Karpas-422 (cell line): ENCODE measurements at regions not wholly inside any gene's neighbourhood (a gene's known extent, or its start where the extent isn't known, plus 50 kb on each side); places are given as distances from the start of the nearest gene placed in this dataset.

ENCODE experiments used
- DNase-seq: peaks from one replicate; pipeline ENCODE4 v3.0.0-alpha.2; 2015
- H2AFZ ChIP-seq: fragments of 200-600 bp; sonication (generic); 2 replicates; pipeline ENCODE4 v1.6.1; 2014; ENCODE audit warnings: antibody characterized with exemption, low read length, mixed read lengths
- H3K27ac ChIP-seq: fragments of 200-600 bp; sonication (generic); 2 replicates; pipeline ENCODE4 v1.5.1; 2014; ENCODE audit warnings: mild to moderate bottlenecking, low read length, moderate library complexity
- H3K27me3 ChIP-seq: fragments of 200-600 bp; sonication (generic); 2 replicates; pipeline ENCODE4 v1.6.1; 2014; ENCODE audit warnings: low read length, mixed read lengths
- H3K36me3 ChIP-seq: fragments of 200-600 bp; sonication (generic); 2 replicates; pipeline ENCODE4 v1.6.1; 2014; ENCODE audit warnings: low read length, mixed read lengths; ENCODE audit not compliant: insufficient read depth
- H3K4me1 ChIP-seq: fragments of 200-600 bp; sonication (generic); 2 replicates; pipeline ENCODE4 v1.6.1; 2014; ENCODE audit warnings: mild to moderate bottlenecking, low read length, mixed read lengths
- H3K4me2 ChIP-seq: fragments of 200-600 bp; sonication (generic); 2 replicates; pipeline ENCODE4 v1.6.1; 2014; ENCODE audit warnings: low read length, low read depth, mild to moderate bottlenecking; ENCODE audit not compliant: poor library complexity, severe bottlenecking
- H3K4me3 ChIP-seq: fragments of 200-600 bp; sonication (generic); 2 replicates; pipeline ENCODE4 v1.5.1; 2014; ENCODE audit warnings: mild to moderate bottlenecking, antibody characterized with exemption, low read length, mixed read lengths
- H3K79me2 ChIP-seq: fragments of 200-600 bp; sonication (generic); 2 replicates; pipeline ENCODE4 v1.6.1; 2014; ENCODE audit warnings: mild to moderate bottlenecking, low read length, mixed read lengths
- H3K9ac ChIP-seq: fragments of 200-600 bp; sonication (generic); 2 replicates; pipeline ENCODE4 v1.6.0; 2014; ENCODE audit warnings: low read length
- H3K9me2 ChIP-seq: fragments of 200-600 bp; sonication (generic), shearing (Covaris generic); replicated peaks from 2 replicates; pipeline ENCODE4 v1.6.0; 2014; ENCODE audit warnings: mild to moderate bottlenecking, low read length, moderate library complexity; ENCODE audit not compliant: insufficient read depth
- H3K9me3 ChIP-seq: fragments of 300-700, 200-600 bp; sonication (generic); 2 replicates; pipeline ENCODE4 v1.6.1; 2014; ENCODE audit warnings: low read length, mixed read lengths
- H4K20me1 ChIP-seq: fragments of 200-600 bp; sonication (generic); 2 replicates; pipeline ENCODE4 v1.6.1; 2014; ENCODE audit warnings: mild to moderate bottlenecking, antibody characterized with exemption, low read length, low read depth; ENCODE audit not compliant: insufficient read depth

- H4K20me1 ChIP-seq = no peaks in the 10 kb centered on the region
- H3K4me3 ChIP-seq = no peak overlapping the region
- no peak for DNase-seq
- no peaks in the 10 kb centered on the region for H3K27me3 ChIP-seq
- no peaks in the 10 kb centered on the region for H3K36me3 ChIP-seq
- no peaks in the 10 kb centered on the region for H3K9me3 ChIP-seq
- H3K79me2 ChIP-seq = no peaks in the 10 kb centered on the region
- H2AFZ ChIP-seq = no peak overlapping the region
- H3K4me2 ChIP-seq = no peak overlapping the region
- H3K4me1 ChIP-seq = no peaks in the 10 kb centered on the region
- no peak overlapping the region for H3K9ac ChIP-seq
- H3K9me2 ChIP-seq = no peaks in the 10 kb centered on the region
- no peak overlapping the region for H3K27ac ChIP-seq
Observed at GRCh38 chr20:43853174-43853803, 61.4 kb upstream of the TOX2 start.

- Histone ChIP-seq H3K27me3 (no peaks in the 10 kb centered on the region), H3K4me2 (no peak overlapping the region), H3K9ac (no peak overlapping the region), H4K20me1 (no peaks in the 10 kb centered on the region), H3K79me2 (no peaks in the 10 kb centered on the region), H3K9me3 (no peaks in the 10 kb centered on the region), H3K9me2 (no peaks in the 10 kb centered on the region), H3K27ac (no peak overlapping the region), H3K4me3 (no peak overlapping the region), H3K4me1 (peaks cover 19% of the 10 kb centered on the region), H3K36me3 (no peaks in the 10 kb centered on the region), H2AFZ (no peak overlapping the region)
- no peak for DNase-seq
Observed at GRCh38 chr20:43849496-43850186, 65.0 kb upstream of the TOX2 start.

- H3K36me3 ChIP-seq = no peaks in the 10 kb centered on the region
- H4K20me1 ChIP-seq = no peaks in the 10 kb centered on the region
- H3K9ac ChIP-seq = no peak overlapping the region
- no peaks in the 10 kb centered on the region for H3K27me3 ChIP-seq
- DNase-seq = no peak
- H3K9me2 ChIP-seq = no peaks in the 10 kb centered on the region
- no peak overlapping the region for H3K27ac ChIP-seq
- no peak overlapping the region for H3K4me3 ChIP-seq
- H3K9me3 ChIP-seq = no peaks in the 10 kb centered on the region
- H3K4me1 ChIP-seq = peaks cover 23% of the 10 kb centered on the region
- no peaks in the 10 kb centered on the region for H3K79me2 ChIP-seq
- H2AFZ ChIP-seq = no peak overlapping the region
- H3K4me2 ChIP-seq = no peak overlapping the region
Observed at GRCh38 chr20:43846516-43846905, 68.1 kb upstream of the TOX2 start.

GRCh38 chr20:43844778-43845614 is 69.7 kb upstream of the TOX2 start:
- Histone ChIP-seq H3K4me3 (no peak overlapping the region), H3K27me3 (no peaks in the 10 kb centered on the region), H4K20me1 (no peaks in the 10 kb centered on the region), H3K79me2 (no peaks in the 10 kb centered on the region), H3K27ac (no peak overlapping the region), H3K9me2 (no peaks in the 10 kb centered on the region), H3K4me2 (no peak overlapping the region), H3K9me3 (no peaks in the 10 kb centered on the region), H3K9ac (no peak overlapping the region), H2AFZ (0 out of 2 replicates have a peak overlapping the region, but pooled peaks have one; percentile 18), H3K36me3 (no peaks in the 10 kb centered on the region), H3K4me1 (peaks cover 33% of the 10 kb centered on the region)
- DNase-seq = peak; percentile 60

GRCh38 chr20:43843965-43844660 is 70.5 kb upstream of the TOX2 start:
- H2AFZ ChIP-seq = no peak overlapping the region
- H3K79me2 ChIP-seq = no peaks in the 10 kb centered on the region
- no peak for DNase-seq
- H3K4me2 ChIP-seq = no peak overlapping the region
- no peaks in the 10 kb centered on the region for H4K20me1 ChIP-seq
- H3K9ac ChIP-seq = no peak overlapping the region
- no peaks in the 10 kb centered on the region for H3K9me3 ChIP-seq
- no peaks in the 10 kb centered on the region for H3K9me2 ChIP-seq
- no peak overlapping the region for H3K27ac ChIP-seq
- H3K36me3 ChIP-seq = no peaks in the 10 kb centered on the region
- no peak overlapping the region for H3K4me3 ChIP-seq
- H3K27me3 ChIP-seq = no peaks in the 10 kb centered on the region
- peaks cover 33% of the 10 kb centered on the region for H3K4me1 ChIP-seq

- no peak overlapping the region for H3K4me3 ChIP-seq
- H3K9me2 ChIP-seq = no peaks in the 10 kb centered on the region
- no peaks in the 10 kb centered on the region for H4K20me1 ChIP-seq
- no peak overlapping the region for H3K9ac ChIP-seq
- H3K36me3 ChIP-seq = no peaks in the 10 kb centered on the region
- H3K9me3 ChIP-seq = no peaks in the 10 kb centered on the region
- no peak overlapping the region for H2AFZ ChIP-seq
- no peaks in the 10 kb centered on the region for H3K79me2 ChIP-seq
- H3K27ac ChIP-seq = no peak overlapping the region
- no peak overlapping the region for H3K4me2 ChIP-seq
- H3K27me3 ChIP-seq = no peaks in the 10 kb centered on the region
- DNase-seq = no peak
- H3K4me1 ChIP-seq = peaks cover 33% of the 10 kb centered on the region
Observed at GRCh38 chr20:43843096-43843964, 71.3 kb upstream of the TOX2 start.

GRCh38 chr20:43842126-43843020 is 72.3 kb upstream of the TOX2 start:
- H2AFZ ChIP-seq = no peak overlapping the region
- H3K9ac ChIP-seq = no peak overlapping the region
- H3K9me2 ChIP-seq = no peaks in the 10 kb centered on the region
- H3K27ac ChIP-seq = no peak overlapping the region
- H3K4me1 ChIP-seq = peaks cover 33% of the 10 kb centered on the region
- H3K79me2 ChIP-seq = no peaks in the 10 kb centered on the region
- H3K4me3 ChIP-seq = no peak overlapping the region
- H4K20me1 ChIP-seq = no peaks in the 10 kb centered on the region
- H3K27me3 ChIP-seq = no peaks in the 10 kb centered on the region
- no peaks in the 10 kb centered on the region for H3K9me3 ChIP-seq
- H3K36me3 ChIP-seq = no peaks in the 10 kb centered on the region
- DNase-seq = no peak
- H3K4me2 ChIP-seq = no peak overlapping the region
